Colonic mucosa (tissue), 4 donors: ENCODE measurements at regions not wholly inside any gene's neighbourhood (a gene's known extent, or its start where the extent isn't known, plus 50 kb on each side); places are given as distances from the start of the nearest gene placed in this dataset.

Source experiments
- DNase-seq: peaks from one replicate; pipeline ENCODE4 v3.0.0-alpha.2; 2020
- H3K27ac ChIP-seq: fragments of 200-600 bp; one replicate; pipeline ENCODE4 v1.8.0; 2021
- H3K27me3 ChIP-seq: fragments of 200-600 bp; one replicate; pipeline ENCODE4 v1.8.0; 2021
- H3K36me3 ChIP-seq: fragments of 200-600 bp; one replicate; pipeline ENCODE4 v1.8.0; 2021
- H3K4me1 ChIP-seq: fragments of 200-600 bp; one replicate; pipeline ENCODE4 v1.8.0; 2021; ENCODE audit warnings: mild to moderate bottlenecking
- H3K4me3 ChIP-seq: fragments of 200-600 bp; one replicate; pipeline ENCODE4 v1.8.0; 2021
- H3K9ac ChIP-seq, 2 donors: one replicate each; pipeline ENCODE4 v1.7.0; 2013; ENCODE audit warnings: control low read depth in 2 of 2, low read depth in 2 of 2, low read length in 2 of 2
- H3K9me3 ChIP-seq: fragments of 200-600 bp; one replicate; pipeline ENCODE4 v1.8.0; 2021
- intact Hi-C: fragments of 100-400 bp; cut with DNase I; formaldehyde crosslinking; loops from one replicate; pipeline ENCODE4 v1.14.1; 2022
- TF ChIP-seq, protein P1 (sequence below): fragments of 200-600 bp; IDR thresholded peaks from one replicate; pipeline ENCODE4 v1.8.0; 2022; ENCODE audit warnings: antibody characterized with exemption, mild to moderate bottlenecking
- donor health status: healthy.
- donor health status: DM: no; HTN: no; CAD: no.
- donor health status: DM: no; HTN: no; CAD: no.

DNA sequence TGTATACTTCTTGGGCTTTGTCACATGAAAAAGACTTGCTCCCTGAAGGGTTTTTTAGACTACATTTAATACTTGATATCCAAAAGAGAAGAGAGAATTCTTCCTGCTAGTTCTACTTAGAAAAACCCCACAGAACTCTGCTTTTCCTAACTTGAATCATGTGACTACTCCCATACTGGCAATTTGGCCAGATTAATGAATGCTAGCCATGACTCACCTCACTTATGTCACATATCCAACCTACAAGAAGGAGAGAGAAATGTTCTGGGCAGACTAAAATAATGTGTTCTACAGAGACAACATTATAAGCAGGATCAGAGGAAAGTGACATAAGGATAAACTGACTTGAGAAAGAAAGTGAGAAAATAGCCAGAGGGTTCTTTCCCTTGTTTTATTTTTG, 249.3 kb upstream of the GULP1 start:
- intact Hi-C loops = no loop called here
- Histone ChIP-seq H3K27me3 (no peaks in the 10 kb centered on the region), H3K4me1 (no peaks in the 10 kb centered on the region), H3K9me3 (no peaks in the 10 kb centered on the region), H3K9ac (no peak overlapping the region), H3K36me3 (no peaks in the 10 kb centered on the region), H3K4me3 (no peak overlapping the region), H3K27ac (no peak overlapping the region)
- TF ChIP-seq, protein P1, sequence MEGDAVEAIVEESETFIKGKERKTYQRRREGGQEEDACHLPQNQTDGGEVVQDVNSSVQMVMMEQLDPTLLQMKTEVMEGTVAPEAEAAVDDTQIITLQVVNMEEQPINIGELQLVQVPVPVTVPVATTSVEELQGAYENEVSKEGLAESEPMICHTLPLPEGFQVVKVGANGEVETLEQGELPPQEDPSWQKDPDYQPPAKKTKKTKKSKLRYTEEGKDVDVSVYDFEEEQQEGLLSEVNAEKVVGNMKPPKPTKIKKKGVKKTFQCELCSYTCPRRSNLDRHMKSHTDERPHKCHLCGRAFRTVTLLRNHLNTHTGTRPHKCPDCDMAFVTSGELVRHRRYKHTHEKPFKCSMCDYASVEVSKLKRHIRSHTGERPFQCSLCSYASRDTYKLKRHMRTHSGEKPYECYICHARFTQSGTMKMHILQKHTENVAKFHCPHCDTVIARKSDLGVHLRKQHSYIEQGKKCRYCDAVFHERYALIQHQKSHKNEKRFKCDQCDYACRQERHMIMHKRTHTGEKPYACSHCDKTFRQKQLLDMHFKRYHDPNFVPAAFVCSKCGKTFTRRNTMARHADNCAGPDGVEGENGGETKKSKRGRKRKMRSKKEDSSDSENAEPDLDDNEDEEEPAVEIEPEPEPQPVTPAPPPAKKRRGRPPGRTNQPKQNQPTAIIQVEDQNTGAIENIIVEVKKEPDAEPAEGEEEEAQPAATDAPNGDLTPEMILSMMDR = no peak
- no peak for DNase-seq

DNA sequence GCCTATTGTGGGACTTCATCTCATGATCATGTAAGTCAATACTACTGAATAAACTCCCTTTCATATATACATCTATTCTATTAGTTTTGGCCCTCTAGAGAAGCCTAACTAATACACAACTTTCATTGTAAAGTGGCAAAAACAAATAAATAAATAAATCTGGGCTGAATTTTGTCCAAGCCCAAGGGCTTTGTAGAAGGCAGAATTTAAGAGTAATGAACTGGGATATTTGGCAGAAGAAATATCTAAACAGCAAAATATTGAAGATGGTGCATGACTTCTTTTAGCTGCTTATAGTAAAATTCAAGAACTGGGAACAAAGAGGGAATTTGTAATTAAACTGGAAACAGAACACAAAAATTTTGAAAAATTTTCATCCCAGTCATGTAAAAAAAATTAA, 246.7 kb upstream of the GULP1 start:
- DNase-seq = no peak
- no peak overlapping the region for H3K4me3 ChIP-seq
- no peaks in the 10 kb centered on the region for H3K9me3 ChIP-seq
- H3K4me1 ChIP-seq = no peaks in the 10 kb centered on the region
- no peak overlapping the region for H3K27ac ChIP-seq
- no peak overlapping the region for H3K9ac ChIP-seq
- TF ChIP-seq, protein P1 = no peak
- no peaks in the 10 kb centered on the region for H3K27me3 ChIP-seq
- intact Hi-C loops = no loop called here
- no peaks in the 10 kb centered on the region for H3K36me3 ChIP-seq

DNA sequence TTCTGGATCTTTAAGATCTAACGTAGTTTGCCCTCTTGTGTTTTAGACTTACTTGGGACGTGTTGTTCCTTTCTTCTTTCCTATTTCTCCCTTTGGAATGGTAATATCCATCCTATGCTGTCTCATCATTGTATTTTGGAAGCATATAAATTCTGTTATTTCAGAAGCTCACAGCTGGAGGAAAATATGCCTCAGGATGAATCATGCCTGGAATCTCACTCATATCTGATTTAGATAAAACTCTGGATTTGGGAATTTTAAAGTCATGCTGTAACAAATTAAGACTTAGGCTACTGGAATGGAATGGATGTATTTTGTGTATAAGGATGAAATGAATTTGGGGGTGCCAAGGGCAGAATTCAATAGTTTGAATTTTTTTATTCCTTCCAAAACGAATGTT, 245.2 kb upstream of the GULP1 start:
- Histone ChIP-seq H3K4me1 (no peaks in the 10 kb centered on the region), H3K9ac (no peak overlapping the region), H3K36me3 (no peaks in the 10 kb centered on the region), H3K27ac (no peak overlapping the region), H3K4me3 (no peak overlapping the region), H3K9me3 (no peaks in the 10 kb centered on the region), H3K27me3 (no peaks in the 10 kb centered on the region)
- TF ChIP-seq, protein P1 = no peak
- intact Hi-C loops = no loop called here
- DNase-seq = no peak

DNA sequence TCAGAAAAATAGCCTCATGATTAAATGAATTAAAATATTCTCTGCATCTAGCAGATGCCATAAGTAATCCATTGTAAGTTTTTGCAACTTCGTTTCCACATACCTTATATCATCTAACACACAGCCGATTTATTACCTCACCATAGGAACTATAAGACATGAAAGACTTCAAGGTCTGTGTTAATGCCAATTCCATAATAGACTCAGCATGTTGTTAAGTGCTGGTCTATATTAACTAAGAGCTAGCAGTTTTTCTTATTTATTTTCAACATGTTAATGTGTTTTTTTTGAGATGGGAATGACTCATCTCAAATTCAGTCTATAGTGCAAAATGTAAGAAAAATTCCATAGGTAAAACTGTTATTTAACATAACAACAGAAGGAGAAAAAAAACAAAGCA, 243.9 kb upstream of the GULP1 start:
- DNase-seq = no peak
- no peak overlapping the region for H3K27ac ChIP-seq
- intact Hi-C loops = no loop called here
- no peaks in the 10 kb centered on the region for H3K36me3 ChIP-seq
- H3K4me1 ChIP-seq = no peaks in the 10 kb centered on the region
- no peaks in the 10 kb centered on the region for H3K9me3 ChIP-seq
- TF ChIP-seq, protein P1 = no peak
- H3K27me3 ChIP-seq = no peaks in the 10 kb centered on the region
- no peak overlapping the region for H3K9ac ChIP-seq
- H3K4me3 ChIP-seq = no peak overlapping the region

DNA sequence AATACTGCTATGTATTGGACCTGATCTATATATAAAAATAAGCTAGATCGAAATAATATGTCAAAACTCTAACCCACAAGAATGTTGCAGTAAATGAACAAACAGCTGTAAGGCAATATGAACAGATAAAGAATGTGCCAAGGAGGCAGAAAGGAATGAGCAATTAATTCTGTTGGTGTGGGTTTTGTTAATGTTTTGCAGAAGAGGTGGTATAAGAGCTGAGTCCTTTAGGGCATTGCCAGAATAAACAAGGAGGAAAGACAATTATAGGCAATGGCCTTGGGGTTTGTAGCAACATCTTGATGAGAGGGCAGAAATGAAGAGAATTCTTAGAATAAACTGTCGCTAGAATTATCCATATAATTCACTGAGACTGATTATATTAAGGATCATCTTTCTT, 240.9 kb upstream of the GULP1 start:
- Histone ChIP-seq H3K27me3 (no peaks in the 10 kb centered on the region), H3K27ac (no peak overlapping the region), H3K9me3 (no peaks in the 10 kb centered on the region), H3K4me3 (no peak overlapping the region), H3K4me1 (no peaks in the 10 kb centered on the region), H3K36me3 (no peaks in the 10 kb centered on the region), H3K9ac (no peak overlapping the region)
- no peak for DNase-seq
- TF ChIP-seq, protein P1 = no peak
- intact Hi-C loops = no loop called here

DNA sequence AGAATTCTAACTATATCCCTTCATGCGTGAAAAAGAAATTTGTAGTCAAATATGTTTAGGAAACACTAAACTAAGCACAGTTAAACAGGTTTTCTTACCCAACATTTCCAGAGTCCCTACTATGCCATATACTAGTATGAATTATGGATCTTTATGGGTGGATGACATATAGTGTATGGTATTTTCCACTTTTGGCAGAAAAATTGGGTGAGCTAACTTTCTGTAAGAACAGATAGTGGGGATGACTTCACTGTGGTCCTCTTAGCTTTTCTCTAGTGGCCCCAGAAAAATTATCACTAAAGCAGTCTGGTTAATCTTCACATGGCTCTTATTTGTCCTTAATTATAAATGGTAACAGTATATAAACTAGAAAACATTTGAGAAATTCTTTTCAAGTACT, 240.0 kb upstream of the GULP1 start:
- no peaks in the 10 kb centered on the region for H3K36me3 ChIP-seq
- no peaks in the 10 kb centered on the region for H3K27me3 ChIP-seq
- H3K9me3 ChIP-seq = no peaks in the 10 kb centered on the region
- no peak overlapping the region for H3K27ac ChIP-seq
- H3K4me1 ChIP-seq = no peaks in the 10 kb centered on the region
- no peak for DNase-seq
- no peak overlapping the region for H3K4me3 ChIP-seq
- TF ChIP-seq, protein P1 = no peak
- intact Hi-C loops = no loop called here
- no peak overlapping the region for H3K9ac ChIP-seq
